VCaP (cell line): ENCODE measurements at regions not wholly inside any gene's neighbourhood (a gene's known extent, or its start where the extent isn't known, plus 50 kb on each side); places are given as distances from the start of the nearest gene placed in this dataset.

Source experiments
- H3K27ac ChIP-seq: fragments of 450-650 bp; 2 replicates; pipeline ENCODE4 v1.5.1; 2017
- TF ChIP-seq, protein P1 (sequence below): fragments of 450-650 bp; conservative IDR thresholded peaks from 2 replicates; pipeline ENCODE4 v1.5.1; 2017; ENCODE audit warnings: mild to moderate bottlenecking, moderate library complexity

DNA sequence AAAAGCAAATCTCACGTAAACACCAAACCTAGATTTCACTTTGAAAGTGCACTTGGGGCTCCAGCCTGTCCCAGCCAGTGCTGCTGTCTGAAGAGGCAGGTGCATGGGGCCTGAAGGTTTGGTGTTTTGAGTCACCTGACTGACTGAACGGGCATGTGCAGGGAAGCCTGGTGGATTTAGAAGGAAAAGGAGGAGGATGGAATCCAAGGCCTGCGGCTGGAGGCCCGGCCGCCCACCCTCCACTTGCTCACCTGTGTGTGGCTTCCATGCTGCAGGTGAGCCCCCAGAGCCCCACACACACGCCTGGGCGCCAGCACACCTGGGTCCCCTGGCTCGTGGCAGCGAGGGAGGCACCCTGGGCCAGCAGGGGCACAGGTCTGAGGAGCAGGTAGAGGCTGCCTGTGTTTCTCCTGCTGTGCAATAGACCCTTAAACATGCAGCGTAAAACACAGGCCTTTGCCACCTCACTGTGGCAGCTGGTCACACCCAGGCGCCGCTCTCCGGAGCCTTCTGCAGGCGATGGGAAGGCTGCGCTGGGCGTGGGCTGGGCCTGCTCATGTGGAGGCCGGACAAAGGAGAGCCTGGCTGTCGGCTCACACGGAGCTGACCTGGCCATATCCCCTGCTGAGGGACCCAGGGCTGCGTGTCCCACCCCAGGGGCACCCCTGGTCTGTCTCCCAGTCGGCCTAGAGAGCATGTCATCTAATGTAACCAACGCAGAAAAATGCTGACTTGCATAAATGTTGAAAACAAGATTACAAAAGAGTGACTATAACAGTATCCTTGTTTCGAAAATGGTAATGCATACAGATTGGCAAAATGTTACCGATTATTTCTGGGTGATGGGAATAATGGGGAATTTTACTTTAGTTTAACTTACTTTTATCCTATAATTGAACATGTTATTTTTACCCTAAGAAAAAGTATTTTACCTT lies 71.3 kb downstream of the TMEM18 start:
- TF ChIP-seq, protein P1, sequence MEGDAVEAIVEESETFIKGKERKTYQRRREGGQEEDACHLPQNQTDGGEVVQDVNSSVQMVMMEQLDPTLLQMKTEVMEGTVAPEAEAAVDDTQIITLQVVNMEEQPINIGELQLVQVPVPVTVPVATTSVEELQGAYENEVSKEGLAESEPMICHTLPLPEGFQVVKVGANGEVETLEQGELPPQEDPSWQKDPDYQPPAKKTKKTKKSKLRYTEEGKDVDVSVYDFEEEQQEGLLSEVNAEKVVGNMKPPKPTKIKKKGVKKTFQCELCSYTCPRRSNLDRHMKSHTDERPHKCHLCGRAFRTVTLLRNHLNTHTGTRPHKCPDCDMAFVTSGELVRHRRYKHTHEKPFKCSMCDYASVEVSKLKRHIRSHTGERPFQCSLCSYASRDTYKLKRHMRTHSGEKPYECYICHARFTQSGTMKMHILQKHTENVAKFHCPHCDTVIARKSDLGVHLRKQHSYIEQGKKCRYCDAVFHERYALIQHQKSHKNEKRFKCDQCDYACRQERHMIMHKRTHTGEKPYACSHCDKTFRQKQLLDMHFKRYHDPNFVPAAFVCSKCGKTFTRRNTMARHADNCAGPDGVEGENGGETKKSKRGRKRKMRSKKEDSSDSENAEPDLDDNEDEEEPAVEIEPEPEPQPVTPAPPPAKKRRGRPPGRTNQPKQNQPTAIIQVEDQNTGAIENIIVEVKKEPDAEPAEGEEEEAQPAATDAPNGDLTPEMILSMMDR = no peak
- H3K27ac ChIP-seq = no peak overlapping the region

DNA sequence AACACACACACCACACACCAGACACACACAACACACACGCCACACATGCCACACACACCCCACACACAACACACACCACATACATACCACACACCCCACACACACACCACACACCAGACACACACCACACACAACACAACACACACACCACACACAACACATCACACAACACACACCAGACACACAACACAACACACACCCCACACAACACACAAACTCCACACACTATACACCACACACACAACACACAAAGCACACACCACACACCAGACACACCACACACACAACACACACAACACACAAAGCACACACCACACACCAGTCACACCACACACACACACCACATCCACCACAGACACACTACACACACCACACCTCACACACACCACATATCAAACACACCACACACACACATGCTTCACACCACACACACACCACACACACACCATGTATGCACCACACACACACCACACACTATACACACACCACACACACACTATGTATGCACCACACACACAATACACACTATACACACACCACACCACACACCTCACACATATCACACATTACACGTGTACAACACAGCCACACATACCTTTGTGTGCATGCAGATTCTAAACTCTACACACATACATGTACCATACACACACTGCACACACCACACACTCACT lies 72.2 kb downstream of the TMEM18 start:
- TF ChIP-seq, protein P1 = no peak
- no peak overlapping the region for H3K27ac ChIP-seq

DNA sequence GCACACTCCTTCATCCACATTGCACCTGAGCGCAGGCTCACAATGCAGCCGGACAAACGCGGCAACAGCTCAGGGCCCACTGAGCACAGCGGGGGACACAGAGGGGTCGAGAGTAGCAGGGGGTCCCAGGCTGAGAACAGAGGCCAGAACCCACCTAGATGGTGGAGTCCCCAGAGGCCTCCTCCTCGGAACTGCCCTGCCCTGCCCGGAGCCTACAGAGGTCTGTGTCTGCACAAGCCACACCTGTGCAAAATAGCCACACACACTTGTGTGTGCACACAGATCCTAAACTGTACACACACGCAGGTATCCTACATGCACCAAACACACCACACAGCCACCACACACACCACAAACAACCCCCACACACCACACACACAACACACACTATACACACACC lies 72.8 kb downstream of the TMEM18 start:
- TF ChIP-seq, protein P1 = no peak
- no peak overlapping the region for H3K27ac ChIP-seq

DNA sequence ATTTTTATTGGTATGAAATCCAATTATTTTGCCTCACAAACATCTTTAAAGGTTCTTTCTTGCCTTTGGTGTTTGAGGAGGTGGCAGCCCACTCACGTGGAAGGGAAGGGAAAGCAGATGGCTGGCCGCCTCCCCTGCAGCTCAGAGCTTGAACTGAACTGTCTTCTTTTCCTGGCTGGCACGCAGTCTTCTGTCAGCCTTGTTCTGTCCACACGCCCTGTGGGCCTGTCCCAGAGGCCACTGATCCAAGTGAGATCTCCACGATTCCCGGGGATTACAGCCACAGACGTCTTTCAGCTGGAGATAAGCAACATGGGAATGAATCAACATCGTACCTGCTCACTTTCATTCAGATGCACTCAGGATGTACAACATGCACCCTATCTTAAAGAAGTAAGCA lies 73.3 kb downstream of the TMEM18 start:
- TF ChIP-seq, protein P1 = no peak
- no peak overlapping the region for H3K27ac ChIP-seq

DNA sequence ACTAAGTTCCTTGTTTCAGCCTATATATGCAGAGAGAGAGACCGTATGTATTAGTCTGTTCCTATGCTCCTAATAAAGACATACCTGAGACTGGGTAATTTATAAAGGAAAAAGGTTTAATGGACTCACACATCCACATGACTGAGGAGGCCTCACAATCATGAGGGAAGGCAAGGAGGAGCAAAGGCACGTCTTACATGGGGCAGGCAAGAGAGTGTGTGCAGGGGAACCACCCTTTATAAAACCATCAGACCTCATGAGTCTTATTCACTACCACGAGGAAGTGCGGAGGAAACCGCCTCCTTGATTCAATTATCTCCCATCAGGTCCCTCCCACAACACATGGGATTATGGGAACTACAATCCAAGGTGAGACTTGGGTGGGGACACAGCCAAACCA lies 73.8 kb downstream of the TMEM18 start:
- H3K27ac ChIP-seq = no peak overlapping the region

DNA sequence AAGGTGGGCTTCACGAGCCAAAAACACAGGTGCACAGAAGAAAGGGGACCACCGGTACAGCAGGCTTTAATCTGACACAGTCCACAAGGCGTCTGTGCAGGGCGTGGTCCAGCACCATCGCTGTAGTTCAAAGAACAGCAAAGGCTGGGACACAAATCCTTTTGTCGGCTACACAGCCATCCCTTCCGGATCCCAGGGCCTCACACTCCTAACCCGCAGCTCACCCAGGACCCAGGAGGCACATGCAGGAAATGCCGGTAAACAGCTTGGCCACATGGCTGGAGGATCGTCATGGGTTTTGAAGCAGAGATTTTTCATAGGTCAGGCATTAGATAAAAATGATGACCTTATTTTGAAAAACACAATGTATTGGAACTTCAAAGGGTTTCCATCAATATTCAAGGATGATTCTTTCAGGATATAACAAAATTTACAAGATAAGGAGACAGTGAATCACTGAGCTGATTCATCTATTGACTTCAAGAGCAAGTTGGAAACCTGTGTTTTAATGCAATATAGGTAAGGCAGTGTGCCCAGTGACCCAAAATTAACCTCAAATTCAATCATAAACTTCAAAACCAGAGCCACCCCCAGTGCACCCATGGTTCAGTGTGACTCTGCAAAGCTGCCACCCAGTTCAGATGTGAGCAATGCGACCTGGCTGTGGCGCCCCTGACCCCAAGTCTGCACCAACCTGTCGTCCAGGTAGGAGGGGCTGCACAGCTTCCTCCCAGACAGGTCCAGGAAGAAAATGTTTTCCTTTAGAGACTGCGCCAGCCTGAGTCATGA lies 74.4 kb downstream of the TMEM18 start:
- H3K27ac ChIP-seq = no peak overlapping the region

More for the DNA sequence above, 73.8 kb downstream of the TMEM18 start:
- TF ChIP-seq, protein P1 = no peak

More for the DNA sequence above, 74.4 kb downstream of the TMEM18 start:
- TF ChIP-seq, protein P1 = no peak
